ENCODE measurements at regions not wholly inside any gene's neighbourhood (a gene's known extent, or its start where the extent isn't known, plus 50 kb on each side); places are given as distances from the start of the nearest gene placed in this dataset.

- Histone ChIP-seq H3K4me1 (ENCODE audit: low read length) (peaks cover 13% of the 10 kb centered on the region), H2AFZ (ENCODE audit: low read depth, low read length) (no peak overlapping the region), H4K20me1 (ENCODE audit: insufficient read depth, low read length) (no peaks in the 10 kb centered on the region), H3K79me2 (ENCODE audit: low read length) (no peaks in the 10 kb centered on the region), H3K4me2 (ENCODE audit: low read length) (no peak overlapping the region), H3K36me3 (replicated peaks; ENCODE audit: low read depth, low read length) (no peaks in the 10 kb centered on the region), H3K9ac (ENCODE audit: low read length) (no peak overlapping the region), H3K27ac (ENCODE audit: low read length) (no peak overlapping the region), H3K9me3 (ENCODE audit: insufficient read depth, low read length) (no peaks in the 10 kb centered on the region), H3K4me3 (ENCODE audit: low read length) (no peak overlapping the region), H3K27me3 (ENCODE audit: low read depth, low read length) (no peaks in the 10 kb centered on the region)
- TF ChIP-seq EZH2phosphoT487 (IDR thresholded peaks at IDR 0.05; ENCODE audit: low read depth) (no peak), CTCF (IDR thresholded peaks at IDR 0.05; ENCODE audit: low read depth, low read length) (no peak)
Observed at GRCh38 chr1:191702124-191702523, 456.1 kb upstream of the RGS18 start.

- no peaks in the 10 kb centered on the region for H3K79me2 ChIP-seq (ENCODE audit: low read length)
- no peak overlapping the region for H3K9ac ChIP-seq (ENCODE audit: low read length)
- no peaks in the 10 kb centered on the region for H3K36me3 ChIP-seq (replicated peaks; ENCODE audit: low read depth, low read length)
- TF ChIP-seq CTCF (IDR thresholded peaks at IDR 0.05; ENCODE audit: low read depth, low read length) (no peak), EZH2phosphoT487 (IDR thresholded peaks at IDR 0.05; ENCODE audit: low read depth) (no peak)
- no peak overlapping the region for H3K27ac ChIP-seq (ENCODE audit: low read length)
- H2AFZ ChIP-seq (ENCODE audit: low read depth, low read length) = no peak overlapping the region
- no peaks in the 10 kb centered on the region for H4K20me1 ChIP-seq (ENCODE audit: insufficient read depth, low read length)
- no peaks in the 10 kb centered on the region for H3K9me3 ChIP-seq (ENCODE audit: insufficient read depth, low read length)
- no peaks in the 10 kb centered on the region for H3K4me1 ChIP-seq (ENCODE audit: low read length)
- H3K4me2 ChIP-seq (ENCODE audit: low read length) = no peak overlapping the region
- no peak overlapping the region for H3K4me3 ChIP-seq (ENCODE audit: low read length)
- H3K27me3 ChIP-seq (ENCODE audit: low read depth, low read length) = no peaks in the 10 kb centered on the region
Observed at GRCh38 chr1:191707288-191707687, 451.0 kb upstream of the RGS18 start.

- Histone ChIP-seq H3K27me3 (ENCODE audit: low read depth, low read length) (no peaks in the 10 kb centered on the region), H3K4me3 (ENCODE audit: low read length) (no peak overlapping the region), H4K20me1 (ENCODE audit: insufficient read depth, low read length) (no peaks in the 10 kb centered on the region), H3K36me3 (replicated peaks; ENCODE audit: low read depth, low read length) (no peaks in the 10 kb centered on the region), H3K79me2 (ENCODE audit: low read length) (no peaks in the 10 kb centered on the region), H3K9me3 (ENCODE audit: insufficient read depth, low read length) (no peaks in the 10 kb centered on the region), H2AFZ (ENCODE audit: low read depth, low read length) (no peak overlapping the region), H3K4me1 (ENCODE audit: low read length) (peaks cover 4% of the 10 kb centered on the region), H3K27ac (ENCODE audit: low read length) (no peak overlapping the region), H3K4me2 (ENCODE audit: low read length) (no peak overlapping the region), H3K9ac (ENCODE audit: low read length) (no peak overlapping the region)
- TF ChIP-seq EZH2phosphoT487 (IDR thresholded peaks at IDR 0.05; ENCODE audit: low read depth) (no peak), CTCF (IDR thresholded peaks at IDR 0.05; ENCODE audit: low read depth, low read length) (no peak)
Observed at GRCh38 chr1:191709215-191709614, 449.0 kb upstream of the RGS18 start.

GRCh38 chr1:191711961-191712360 lies 446.3 kb upstream of the RGS18 start:
- Histone ChIP-seq H3K4me2 (ENCODE audit: low read length) (no peak overlapping the region), H3K9ac (ENCODE audit: low read length) (no peak overlapping the region), H3K27ac (ENCODE audit: low read length) (no peak overlapping the region), H3K79me2 (ENCODE audit: low read length) (no peaks in the 10 kb centered on the region), H3K27me3 (ENCODE audit: low read depth, low read length) (no peaks in the 10 kb centered on the region), H3K4me1 (ENCODE audit: low read length) (peaks cover 7% of the 10 kb centered on the region), H3K4me3 (ENCODE audit: low read length) (no peak overlapping the region), H3K36me3 (replicated peaks; ENCODE audit: low read depth, low read length) (no peaks in the 10 kb centered on the region), H2AFZ (ENCODE audit: low read depth, low read length) (no peak overlapping the region), H4K20me1 (ENCODE audit: insufficient read depth, low read length) (no peaks in the 10 kb centered on the region), H3K9me3 (ENCODE audit: insufficient read depth, low read length) (no peaks in the 10 kb centered on the region)
- TF ChIP-seq CTCF (IDR thresholded peaks at IDR 0.05; ENCODE audit: low read depth, low read length) = no peak
- TF ChIP-seq EZH2phosphoT487 (IDR thresholded peaks at IDR 0.05; ENCODE audit: low read depth) = no peak
